HG03439 (cell line): ENCODE measurements at regions not wholly inside any gene's neighbourhood (a gene's known extent, or its start where the extent isn't known, plus 50 kb on each side); places are given as distances from the start of the nearest gene placed in this dataset.
"Not testable (repeated sequence)": the region's sequence is repeated elsewhere in the genome, so short reads cannot be mapped to it uniquely, and the experiment has no call there.

Source experiments
- ATAC-seq: cut with Tn5 transposase; IDR thresholded peaks from one replicate; pipeline ENCODE4 v1.9.1; 2021; ENCODE audit warnings: mild to moderate bottlenecking, moderate library complexity; ENCODE audit not compliant: unreplicated experiment

GRCh38 chr7:76735668-76736067 lies 108.6 kb upstream of the POMZP3 start:
- peak; percentile 81 for ATAC-seq

- not testable (repeated sequence) for ATAC-seq
Observed at GRCh38 chr7:76728571-76728974, 101.5 kb upstream of the POMZP3 start.

- not testable (repeated sequence) for ATAC-seq
Observed at GRCh38 chr7:76723928-76724327, 96.8 kb upstream of the POMZP3 start.

- ATAC-seq: not testable (repeated sequence)
Observed at GRCh38 chr7:76716551-76716950, 89.5 kb upstream of the POMZP3 start.

GRCh38 chr7:76712926-76713325 lies 85.8 kb upstream of the POMZP3 start:
- ATAC-seq: not testable (repeated sequence)

- not testable (repeated sequence) for ATAC-seq
Observed at GRCh38 chr7:76711648-76712047, 84.6 kb upstream of the POMZP3 start.

GRCh38 chr7:76709703-76710102 lies 82.6 kb upstream of the POMZP3 start:
- ATAC-seq: not testable (repeated sequence)

GRCh38 chr7:76708446-76708845 lies 81.4 kb upstream of the POMZP3 start:
- not testable (repeated sequence) for ATAC-seq

GRCh38 chr7:76703815-76704214 lies 76.7 kb upstream of the POMZP3 start:
- not testable (repeated sequence) for ATAC-seq

- not testable (repeated sequence) for ATAC-seq
Observed at GRCh38 chr7:76686277-76686676, 59.2 kb upstream of the POMZP3 start.

GRCh38 chr7:76684737-76685136 lies 57.7 kb upstream of the POMZP3 start:
- ATAC-seq: not testable (repeated sequence)

- not testable (repeated sequence) for ATAC-seq
Observed at GRCh38 chr7:76683631-76684030, 56.6 kb upstream of the POMZP3 start.

- not testable (repeated sequence) for ATAC-seq
Observed at GRCh38 chr7:76681810-76682209, 54.7 kb upstream of the POMZP3 start.

GRCh38 chr7:76679174-76679573 lies 52.1 kb upstream of the POMZP3 start:
- not testable (repeated sequence) for ATAC-seq

GRCh38 chr7:76678500-76678899 lies 51.4 kb upstream of the POMZP3 start:
- not testable (repeated sequence) for ATAC-seq

GRCh38 chr7:76676890-76677289 lies 49.8 kb upstream of the POMZP3 start:
- ATAC-seq: not testable (repeated sequence)
